ENCODE measurements at regions not wholly inside any gene's neighbourhood (a gene's known extent, or its start where the extent isn't known, plus 50 kb on each side); places are given as distances from the start of the nearest gene placed in this dataset.

- TF ChIP-seq CTCF (IDR thresholded peaks at IDR 0.05 in 4 of 5, conservative IDR thresholded peaks at IDR 0.05 in 1 of 5) (no peak), POLR2A (IDR thresholded peaks at IDR 0.05) (no peak)
Observed at GRCh38 chr2:190138032-190138431, 75.5 kb upstream of the MSTN start.

All from gastrocnemius medialis (tissue), 4 donors.